GM23338 (cell line): ENCODE measurements at regions not wholly inside any gene's neighbourhood (a gene's known extent, or its start where the extent isn't known, plus 50 kb on each side); places are given as distances from the start of the nearest gene placed in this dataset.

Experiments used
- ATAC-seq: fragments of 200-7000 bp; cut with Tn5 transposase; 3 replicates; pipeline ENCODE4 v1.9.1; 2020
- DNase-seq: peaks from one replicate; pipeline ENCODE4 v3.0.0-alpha.2; 2015; ENCODE audit warnings: low spot score
- H2AFZ ChIP-seq: fragments of 200-600 bp; sonication (generic); 2 replicates; pipeline ENCODE4 v1.8.0; 2016; ENCODE audit warnings: antibody characterized with exemption, mild to moderate bottlenecking, moderate library complexity
- H3F3A ChIP-seq: fragments of 200-600 bp; sonication (generic); replicated peaks from 2 replicates; pipeline ENCODE4 v1.8.0; 2017; ENCODE audit warnings: antibody characterized with exemption, mixed run types, low read depth
- H3K27ac ChIP-seq: fragments of 200-600 bp; sonication (generic); 2 replicates; pipeline ENCODE4 v1.6.1; 2016; ENCODE audit warnings: low read depth
- H3K27me3 ChIP-seq: fragments of 200-600 bp; sonication (generic); 2 replicates; pipeline ENCODE4 v1.8.0; 2016; ENCODE audit warnings: mild to moderate bottlenecking, mixed run types, moderate library complexity; ENCODE audit not compliant: insufficient read depth
- H3K36me3 ChIP-seq: fragments of 200-600 bp; sonication (generic); 2 replicates; pipeline ENCODE4 v1.8.0; 2016; ENCODE audit warnings: mild to moderate bottlenecking; ENCODE audit not compliant: insufficient read depth
- H3K4me1 ChIP-seq: fragments of 200-600 bp; sonication (generic); 2 replicates; pipeline ENCODE4 v1.8.0; 2016; ENCODE audit warnings: mild to moderate bottlenecking, moderate library complexity; ENCODE audit not compliant: insufficient read depth
- H3K4me2 ChIP-seq: fragments of 200-600 bp; sonication (generic); 2 replicates; pipeline ENCODE4 v1.7.1; 2017; ENCODE audit warnings: mixed run types
- H3K4me3 ChIP-seq: fragments of 200-600 bp; sonication (generic); 2 replicates; pipeline ENCODE4 v1.6.1; 2016; ENCODE audit warnings: mixed run types
- H3K79me2 ChIP-seq: fragments of 200-600 bp; sonication (generic); replicated peaks from 2 replicates; pipeline ENCODE4 v1.8.0; 2017; ENCODE audit warnings: mild to moderate bottlenecking; ENCODE audit not compliant: insufficient read depth
- H3K9me2 ChIP-seq: fragments of 200-600 bp; sonication (generic); 2 replicates; pipeline ENCODE4 v1.8.0; 2017; ENCODE audit not compliant: insufficient read depth
- H4K20me1 ChIP-seq: fragments of 200-600 bp; sonication (generic); replicated peaks from 2 replicates; pipeline ENCODE4 v1.8.0; 2017; ENCODE audit warnings: mild to moderate bottlenecking; ENCODE audit not compliant: insufficient read depth
- H3K27ac Mint-ChIP-seq: 2 replicates; pipeline ENCODE4 v1.8.0; 2020; ENCODE audit warnings: inconsistent platforms, mild to moderate bottlenecking, moderate library complexity, mixed read lengths
- H3K27me3 Mint-ChIP-seq: 3 replicates; pipeline ENCODE4 v1.8.0; 2022; ENCODE audit warnings: low read depth, mild to moderate bottlenecking, moderate library complexity, mixed read lengths, inconsistent platforms; ENCODE audit not compliant: insufficient read depth, poor library complexity
- H3K36me3 Mint-ChIP-seq: 3 replicates; pipeline ENCODE4 v1.8.0; 2021; ENCODE audit warnings: low read depth, mild to moderate bottlenecking, inconsistent platforms, moderate library complexity, mixed read lengths
- H3K4me1 Mint-ChIP-seq: 3 replicates; pipeline ENCODE4 v1.8.0; 2020; ENCODE audit warnings: mild to moderate bottlenecking, inconsistent platforms, mixed read lengths
- H3K4me3 Mint-ChIP-seq: 3 replicates; pipeline ENCODE4 v1.8.0; 2021; ENCODE audit warnings: moderate library complexity, mild to moderate bottlenecking, inconsistent platforms, mixed read lengths
- H3K9me3 Mint-ChIP-seq: 3 replicates; pipeline ENCODE4 v1.8.0; 2020; ENCODE audit warnings: moderate library complexity, mild to moderate bottlenecking, inconsistent platforms, mixed read lengths
- CREB1 ChIP-seq: fragments of 250-450 bp; sonication (Bioruptor Pico); IDR thresholded peaks from 2 replicates; pipeline ENCODE4 v1.5.0; 2020; ENCODE audit warnings: low read depth, mild to moderate bottlenecking, moderate library complexity
- EZH2phosphoT487 ChIP-seq: fragments of 200-600 bp; sonication (generic); IDR thresholded peaks from one replicate; pipeline ENCODE4 v1.8.1; 2018; ENCODE audit warnings: antibody characterized with exemption; ENCODE audit not compliant: unreplicated experiment
- NANOG ChIP-seq: IDR thresholded peaks from 2 replicates; pipeline ENCODE4 v1.6.1; 2016; ENCODE audit warnings: antibody characterized with exemption, borderline replicate concordance
- STAT1 ChIP-seq: IDR thresholded peaks from one replicate; pipeline ENCODE4 v1.6.1; 2016; ENCODE audit warnings: antibody characterized with exemption; ENCODE audit not compliant: unreplicated experiment
- TF ChIP-seq, protein P1 (sequence below): fragments of 250-450 bp; sonication (Bioruptor Pico); IDR thresholded peaks from 2 replicates; pipeline ENCODE4 v1.5.0; 2020; ENCODE audit warnings: mild to moderate bottlenecking, moderate library complexity
- TF ChIP-seq, protein P2 (sequence below): IDR thresholded peaks from one replicate; pipeline ENCODE4 v1.6.1; 2018; ENCODE audit warnings: antibody characterized with exemption; ENCODE audit not compliant: unreplicated experiment
- TF ChIP-seq, protein P3 (sequence below), 2 experiments: fragments of 200-600 bp in 1 of 2; sonication (generic) in 1 of 2; conservative IDR thresholded peaks; 2 replicates each; pipeline versions ENCODE4 v1.5.1 to v1.6.1; 2016 to 2017; ENCODE audit warnings: antibody characterized with exemption in 2 of 2, low read depth in 2 of 2, mild to moderate bottlenecking in 2 of 2, moderate library complexity in 1 of 2

DNA sequence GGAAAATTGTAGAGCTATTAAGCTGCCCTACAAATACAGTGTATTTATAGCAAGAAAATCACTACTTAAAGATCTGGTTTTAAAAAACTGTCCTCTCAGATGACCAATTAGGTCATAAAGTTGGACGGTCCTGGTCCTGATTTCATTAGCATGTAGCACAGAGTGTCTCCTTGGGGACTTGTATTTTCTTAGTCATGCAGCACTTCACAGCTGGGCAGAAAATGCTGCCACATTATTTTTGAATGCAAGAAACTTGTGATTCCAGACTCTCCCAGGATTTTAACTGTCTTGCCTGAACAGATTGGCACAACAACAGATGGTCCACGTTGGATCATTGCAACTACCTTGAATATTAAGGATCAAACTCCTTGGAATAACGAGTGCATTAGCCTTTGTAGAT, 348.1 kb upstream of the SGCD start:
- Histone ChIP-seq H3K36me3 (no peaks in the 10 kb centered on the region), H3K27me3 (no peaks in the 10 kb centered on the region), H2AFZ (no peak overlapping the region), H3K9me2 (peaks cover 25% of the 10 kb centered on the region; the same call in 1 of the 2 replicates), H3K79me2 (no peaks in the 10 kb centered on the region), H3K4me1 (peaks cover 6% of the 10 kb centered on the region; the same call in 1 of the 2 replicates), H4K20me1 (no peaks in the 10 kb centered on the region), H3K4me3 (no peak overlapping the region), H3K4me2 (no peak overlapping the region), H3F3A (no peaks in the 10 kb centered on the region), H3K27ac (no peak overlapping the region)
- Mint-ChIP-seq H3K4me3 (no peak overlapping the region), H3K27ac (no peak overlapping the region), H3K36me3 (no peaks in the 10 kb centered on the region), H3K9me3 (no peaks in the 10 kb centered on the region), H3K27me3 (no peaks in the 10 kb centered on the region), H3K4me1 (peaks cover 11% of the 10 kb centered on the region; the same call in 2 of the 3 replicates)
- no peak for ATAC-seq
- no peak for TF ChIP-seq CREB1 (CRISPR knock-in tag)
- TF ChIP-seq, protein P1, sequence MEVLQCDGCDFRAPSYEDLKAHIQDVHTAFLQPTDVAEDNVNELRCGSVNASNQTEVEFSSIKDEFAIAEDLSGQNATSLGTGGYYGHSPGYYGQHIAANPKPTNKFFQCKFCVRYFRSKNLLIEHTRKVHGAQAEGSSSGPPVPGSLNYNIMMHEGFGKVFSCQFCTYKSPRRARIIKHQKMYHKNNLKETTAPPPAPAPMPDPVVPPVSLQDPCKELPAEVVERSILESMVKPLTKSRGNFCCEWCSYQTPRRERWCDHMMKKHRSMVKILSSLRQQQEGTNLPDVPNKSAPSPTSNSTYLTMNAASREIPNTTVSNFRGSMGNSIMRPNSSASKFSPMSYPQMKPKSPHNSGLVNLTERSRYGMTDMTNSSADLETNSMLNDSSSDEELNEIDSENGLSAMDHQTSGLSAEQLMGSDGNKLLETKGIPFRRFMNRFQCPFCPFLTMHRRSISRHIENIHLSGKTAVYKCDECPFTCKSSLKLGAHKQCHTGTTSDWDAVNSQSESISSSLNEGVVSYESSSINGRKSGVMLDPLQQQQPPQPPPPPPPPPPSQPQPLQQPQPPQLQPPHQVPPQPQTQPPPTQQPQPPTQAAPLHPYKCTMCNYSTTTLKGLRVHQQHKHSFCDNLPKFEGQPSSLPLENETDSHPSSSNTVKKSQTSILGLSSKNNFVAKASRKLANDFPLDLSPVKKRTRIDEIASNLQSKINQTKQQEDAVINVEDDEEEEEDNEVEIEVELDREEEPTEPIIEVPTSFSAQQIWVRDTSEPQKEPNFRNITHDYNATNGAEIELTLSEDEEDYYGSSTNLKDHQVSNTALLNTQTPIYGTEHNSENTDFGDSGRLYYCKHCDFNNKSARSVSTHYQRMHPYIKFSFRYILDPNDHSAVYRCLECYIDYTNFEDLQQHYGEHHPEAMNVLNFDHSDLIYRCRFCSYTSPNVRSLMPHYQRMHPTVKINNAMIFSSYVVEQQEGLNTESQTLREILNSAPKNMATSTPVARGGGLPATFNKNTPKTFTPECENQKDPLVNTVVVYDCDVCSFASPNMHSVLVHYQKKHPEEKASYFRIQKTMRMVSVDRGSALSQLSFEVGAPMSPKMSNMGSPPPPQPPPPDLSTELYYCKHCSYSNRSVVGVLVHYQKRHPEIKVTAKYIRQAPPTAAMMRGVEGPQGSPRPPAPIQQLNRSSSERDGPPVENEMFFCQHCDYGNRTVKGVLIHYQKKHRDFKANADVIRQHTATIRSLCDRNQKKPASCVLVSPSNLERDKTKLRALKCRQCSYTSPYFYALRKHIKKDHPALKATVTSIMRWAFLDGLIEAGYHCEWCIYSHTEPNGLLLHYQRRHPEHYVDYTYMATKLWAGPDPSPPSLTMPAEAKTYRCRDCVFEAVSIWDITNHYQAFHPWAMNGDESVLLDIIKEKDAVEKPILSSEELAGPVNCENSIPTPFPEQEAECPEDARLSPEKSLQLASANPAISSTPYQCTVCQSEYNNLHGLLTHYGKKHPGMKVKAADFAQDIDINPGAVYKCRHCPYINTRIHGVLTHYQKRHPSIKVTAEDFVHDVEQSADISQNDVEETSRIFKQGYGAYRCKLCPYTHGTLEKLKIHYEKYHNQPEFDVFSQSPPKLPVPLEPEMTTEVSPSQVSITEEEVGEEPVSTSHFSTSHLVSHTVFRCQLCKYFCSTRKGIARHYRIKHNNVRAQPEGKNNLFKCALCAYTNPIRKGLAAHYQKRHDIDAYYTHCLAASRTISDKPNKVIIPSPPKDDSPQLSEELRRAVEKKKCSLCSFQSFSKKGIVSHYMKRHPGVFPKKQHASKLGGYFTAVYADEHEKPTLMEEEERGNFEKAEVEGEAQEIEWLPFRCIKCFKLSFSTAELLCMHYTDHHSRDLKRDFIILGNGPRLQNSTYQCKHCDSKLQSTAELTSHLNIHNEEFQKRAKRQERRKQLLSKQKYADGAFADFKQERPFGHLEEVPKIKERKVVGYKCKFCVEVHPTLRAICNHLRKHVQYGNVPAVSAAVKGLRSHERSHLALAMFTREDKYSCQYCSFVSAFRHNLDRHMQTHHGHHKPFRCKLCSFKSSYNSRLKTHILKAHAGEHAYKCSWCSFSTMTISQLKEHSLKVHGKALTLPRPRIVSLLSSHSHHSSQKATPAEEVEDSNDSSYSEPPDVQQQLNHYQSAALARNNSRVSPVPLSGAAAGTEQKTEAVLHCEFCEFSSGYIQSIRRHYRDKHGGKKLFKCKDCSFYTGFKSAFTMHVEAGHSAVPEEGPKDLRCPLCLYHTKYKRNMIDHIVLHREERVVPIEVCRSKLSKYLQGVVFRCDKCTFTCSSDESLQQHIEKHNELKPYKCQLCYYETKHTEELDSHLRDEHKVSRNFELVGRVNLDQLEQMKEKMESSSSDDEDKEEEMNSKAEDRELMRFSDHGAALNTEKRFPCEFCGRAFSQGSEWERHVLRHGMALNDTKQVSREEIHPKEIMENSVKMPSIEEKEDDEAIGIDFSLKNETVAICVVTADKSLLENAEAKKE (CRISPR knock-in tag), result no peak
- TF ChIP-seq STAT1, result no peak
- TF ChIP-seq, protein P2, sequence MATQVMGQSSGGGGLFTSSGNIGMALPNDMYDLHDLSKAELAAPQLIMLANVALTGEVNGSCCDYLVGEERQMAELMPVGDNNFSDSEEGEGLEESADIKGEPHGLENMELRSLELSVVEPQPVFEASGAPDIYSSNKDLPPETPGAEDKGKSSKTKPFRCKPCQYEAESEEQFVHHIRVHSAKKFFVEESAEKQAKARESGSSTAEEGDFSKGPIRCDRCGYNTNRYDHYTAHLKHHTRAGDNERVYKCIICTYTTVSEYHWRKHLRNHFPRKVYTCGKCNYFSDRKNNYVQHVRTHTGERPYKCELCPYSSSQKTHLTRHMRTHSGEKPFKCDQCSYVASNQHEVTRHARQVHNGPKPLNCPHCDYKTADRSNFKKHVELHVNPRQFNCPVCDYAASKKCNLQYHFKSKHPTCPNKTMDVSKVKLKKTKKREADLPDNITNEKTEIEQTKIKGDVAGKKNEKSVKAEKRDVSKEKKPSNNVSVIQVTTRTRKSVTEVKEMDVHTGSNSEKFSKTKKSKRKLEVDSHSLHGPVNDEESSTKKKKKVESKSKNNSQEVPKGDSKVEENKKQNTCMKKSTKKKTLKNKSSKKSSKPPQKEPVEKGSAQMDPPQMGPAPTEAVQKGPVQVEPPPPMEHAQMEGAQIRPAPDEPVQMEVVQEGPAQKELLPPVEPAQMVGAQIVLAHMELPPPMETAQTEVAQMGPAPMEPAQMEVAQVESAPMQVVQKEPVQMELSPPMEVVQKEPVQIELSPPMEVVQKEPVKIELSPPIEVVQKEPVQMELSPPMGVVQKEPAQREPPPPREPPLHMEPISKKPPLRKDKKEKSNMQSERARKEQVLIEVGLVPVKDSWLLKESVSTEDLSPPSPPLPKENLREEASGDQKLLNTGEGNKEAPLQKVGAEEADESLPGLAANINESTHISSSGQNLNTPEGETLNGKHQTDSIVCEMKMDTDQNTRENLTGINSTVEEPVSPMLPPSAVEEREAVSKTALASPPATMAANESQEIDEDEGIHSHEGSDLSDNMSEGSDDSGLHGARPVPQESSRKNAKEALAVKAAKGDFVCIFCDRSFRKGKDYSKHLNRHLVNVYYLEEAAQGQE, result no peak
- no peak for TF ChIP-seq NANOG
- TF ChIP-seq, protein P3, sequence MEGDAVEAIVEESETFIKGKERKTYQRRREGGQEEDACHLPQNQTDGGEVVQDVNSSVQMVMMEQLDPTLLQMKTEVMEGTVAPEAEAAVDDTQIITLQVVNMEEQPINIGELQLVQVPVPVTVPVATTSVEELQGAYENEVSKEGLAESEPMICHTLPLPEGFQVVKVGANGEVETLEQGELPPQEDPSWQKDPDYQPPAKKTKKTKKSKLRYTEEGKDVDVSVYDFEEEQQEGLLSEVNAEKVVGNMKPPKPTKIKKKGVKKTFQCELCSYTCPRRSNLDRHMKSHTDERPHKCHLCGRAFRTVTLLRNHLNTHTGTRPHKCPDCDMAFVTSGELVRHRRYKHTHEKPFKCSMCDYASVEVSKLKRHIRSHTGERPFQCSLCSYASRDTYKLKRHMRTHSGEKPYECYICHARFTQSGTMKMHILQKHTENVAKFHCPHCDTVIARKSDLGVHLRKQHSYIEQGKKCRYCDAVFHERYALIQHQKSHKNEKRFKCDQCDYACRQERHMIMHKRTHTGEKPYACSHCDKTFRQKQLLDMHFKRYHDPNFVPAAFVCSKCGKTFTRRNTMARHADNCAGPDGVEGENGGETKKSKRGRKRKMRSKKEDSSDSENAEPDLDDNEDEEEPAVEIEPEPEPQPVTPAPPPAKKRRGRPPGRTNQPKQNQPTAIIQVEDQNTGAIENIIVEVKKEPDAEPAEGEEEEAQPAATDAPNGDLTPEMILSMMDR (conservative IDR thresholded peaks at IDR 0.05; ENCODE audit: low read depth in 2 of 2), result no peak
- no peak for TF ChIP-seq EZH2phosphoT487
- DNase-seq, result no peak
